ENCODE measurements at regions not wholly inside any gene's neighbourhood (a gene's known extent, or its start where the extent isn't known, plus 50 kb on each side); places are given as distances from the start of the nearest gene placed in this dataset.

GRCh38 chr16:14339694-14340093 lies 268.6 kb downstream of the MRTFB start:
- TF ChIP-seq CTCF (IDR thresholded peaks at IDR 0.05; ENCODE audit: low read length) (no peak), EZH2 (optimal IDR thresholded peaks at IDR 0.05; ENCODE audit: low read depth, low read length) (no peak)
